Stimulated activated CD4-positive, alpha-beta T cell treated with anti-CD3 and anti-CD28 coated beads, TNF-alpha, amount 100 ng/mL, for 24 hours (primary cell): ENCODE measurements at regions not wholly inside any gene's neighbourhood (a gene's known extent, or its start where the extent isn't known, plus 50 kb on each side); places are given as distances from the start of the nearest gene placed in this dataset.

Experiments
- DNase-seq, 3 experiments: peaks; one replicate each; pipeline ENCODE4 v3.0.0-alpha.2; 2020; ENCODE audit warnings: low read depth in 3 of 3

- no peak for DNase-seq
Measured at GRCh38 chr18:73923866-73924265, 223.8 kb downstream of the FBXO15 start.

- DNase-seq = no peak
Measured at GRCh38 chr18:73920033-73920432, 227.6 kb downstream of the FBXO15 start.

GRCh38 chr18:73918816-73919215 lies 228.8 kb downstream of the FBXO15 start:
- no peak for DNase-seq

- DNase-seq = no peak
Measured at GRCh38 chr18:73917046-73917445, 230.6 kb downstream of the FBXO15 start.

- DNase-seq = no peak
Measured at GRCh38 chr18:73913505-73913904, 234.1 kb downstream of the FBXO15 start.

GRCh38 chr18:73908323-73908722 lies 239.3 kb downstream of the FBXO15 start:
- DNase-seq = no peak

GRCh38 chr18:73901566-73901965 lies 246.1 kb downstream of the FBXO15 start:
- DNase-seq = no peak

GRCh38 chr18:73901151-73901550 lies 246.5 kb downstream of the FBXO15 start:
- DNase-seq = no peak

- DNase-seq = no peak
Measured at GRCh38 chr18:73900106-73900835, 247.4 kb downstream of the FBXO15 start.

GRCh38 chr18:73897517-73897916 lies 250.1 kb downstream of the FBXO15 start:
- DNase-seq = no peak

GRCh38 chr18:73896685-73897084 lies 250.9 kb downstream of the FBXO15 start:
- DNase-seq = no peak

- DNase-seq = no peak
Measured at GRCh38 chr18:73895701-73896100, 251.9 kb downstream of the FBXO15 start.

- no peak for DNase-seq
Measured at GRCh38 chr18:73893880-73894279, 253.8 kb downstream of the FBXO15 start.

- DNase-seq = no peak
Measured at GRCh38 chr18:73891572-73892421, 255.8 kb downstream of the FBXO15 start.

- no peak for DNase-seq
Measured at GRCh38 chr18:73888565-73888964, 259.1 kb downstream of the FBXO15 start.

- no peak for DNase-seq
Measured at GRCh38 chr18:73887801-73888200, 259.8 kb downstream of the FBXO15 start.

GRCh38 chr18:73884868-73885267 lies 262.8 kb downstream of the FBXO15 start:
- no peak for DNase-seq

- DNase-seq = no peak
Measured at GRCh38 chr18:73881396-73881917, 266.2 kb downstream of the FBXO15 start.

- no peak for DNase-seq
Measured at GRCh38 chr18:73880387-73880786, 267.2 kb downstream of the FBXO15 start.

- no peak for DNase-seq
Measured at GRCh38 chr18:73879766-73880165, 267.9 kb downstream of the FBXO15 start.

GRCh38 chr18:73879328-73879727 lies 268.3 kb downstream of the FBXO15 start:
- DNase-seq = no peak

- DNase-seq = no peak
Measured at GRCh38 chr18:73869182-73869581, 278.5 kb downstream of the FBXO15 start.

GRCh38 chr18:73861771-73862170 lies 285.9 kb downstream of the FBXO15 start:
- no peak for DNase-seq
